AG09309 (cell line): ENCODE measurements at regions not wholly inside any gene's neighbourhood (a gene's known extent, or its start where the extent isn't known, plus 50 kb on each side); places are given as distances from the start of the nearest gene placed in this dataset.

Experiments used
- DNase-seq: peaks from one replicate; pipeline ENCODE4 v3.0.0-alpha.2; 2010; ENCODE audit warnings: low read depth
- H3K4me3 ChIP-seq: 2 replicates; pipeline ENCODE4 v1.5.1; 2011; ENCODE audit warnings: mild to moderate bottlenecking, low read depth, low read length, moderate library complexity; ENCODE audit not compliant: control insufficient read depth
- CTCF ChIP-seq: IDR thresholded peaks from 2 replicates; pipeline ENCODE4 v1.5.1; 2011; ENCODE audit warnings: mild to moderate bottlenecking, low read depth, low read length, inconsistent platforms; ENCODE audit not compliant: insufficient read depth, control insufficient read depth; ENCODE audit errors: missing control alignments

DNA sequence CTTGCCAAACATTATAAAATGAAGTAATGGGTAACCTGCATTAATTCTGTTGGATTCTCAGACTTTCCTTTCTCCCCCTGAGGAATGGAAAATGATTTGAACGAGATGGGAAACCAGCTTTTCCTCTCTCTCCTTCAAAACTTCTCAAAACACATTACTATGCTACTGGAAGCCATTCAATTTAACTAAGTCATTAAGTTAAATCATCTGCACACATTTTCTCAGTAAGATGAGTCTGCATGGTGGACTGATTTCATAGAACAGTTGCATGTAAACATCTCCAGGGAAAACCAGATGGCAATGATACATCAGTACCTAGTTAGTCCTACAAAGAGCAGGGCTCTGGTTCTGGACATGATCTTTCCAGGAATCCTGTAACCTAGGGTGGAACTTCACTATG, 59.9 kb downstream of the BMP4 start:
- peak; percentile 37 for DNase-seq
- no peak for TF ChIP-seq CTCF
- no peak overlapping the region for H3K4me3 ChIP-seq

DNA sequence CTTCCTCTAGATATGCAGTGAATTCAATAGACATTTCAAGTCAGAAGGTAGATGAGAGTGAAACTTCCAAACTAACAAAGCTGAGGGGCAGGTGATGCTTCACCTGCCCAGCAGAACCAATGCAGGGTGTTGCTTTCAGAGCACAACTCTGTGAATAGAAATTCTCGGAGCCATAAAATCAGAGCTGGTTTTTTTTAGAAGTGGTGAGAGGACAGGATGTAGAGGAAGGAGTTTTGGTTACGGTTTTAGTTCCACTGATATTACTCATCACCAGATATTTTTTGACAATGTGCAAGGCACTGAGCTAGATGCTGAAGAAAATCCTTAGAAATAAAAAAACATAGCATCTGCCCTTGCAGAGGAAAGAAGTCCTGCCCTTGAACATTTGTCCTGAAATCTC, 62.2 kb downstream of the BMP4 start:
- H3K4me3 ChIP-seq = no peak overlapping the region
- TF ChIP-seq CTCF = no peak
- peak; percentile 61 for DNase-seq

DNA sequence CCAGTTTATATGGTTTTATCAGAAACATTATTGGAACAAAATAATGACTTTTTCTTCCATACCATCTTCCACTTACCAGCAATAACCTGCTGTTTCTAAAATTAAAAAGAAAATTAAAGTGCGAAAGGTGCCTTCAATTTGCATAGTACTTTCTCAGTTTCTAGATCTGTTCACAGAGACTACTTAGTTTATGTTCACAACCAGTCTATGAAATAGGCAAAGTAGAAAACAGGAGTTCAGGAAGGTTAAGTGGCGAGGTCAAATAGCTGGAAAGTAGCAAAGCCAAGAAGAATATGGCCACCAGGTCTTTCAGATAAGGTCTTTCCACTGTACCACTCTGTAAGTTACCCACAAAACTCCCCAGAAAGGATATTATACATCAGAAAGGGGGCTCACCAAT, 63.3 kb downstream of the BMP4 start:
- TF ChIP-seq CTCF = no peak
- DNase-seq = no peak
- H3K4me3 ChIP-seq = no peak overlapping the region

DNA sequence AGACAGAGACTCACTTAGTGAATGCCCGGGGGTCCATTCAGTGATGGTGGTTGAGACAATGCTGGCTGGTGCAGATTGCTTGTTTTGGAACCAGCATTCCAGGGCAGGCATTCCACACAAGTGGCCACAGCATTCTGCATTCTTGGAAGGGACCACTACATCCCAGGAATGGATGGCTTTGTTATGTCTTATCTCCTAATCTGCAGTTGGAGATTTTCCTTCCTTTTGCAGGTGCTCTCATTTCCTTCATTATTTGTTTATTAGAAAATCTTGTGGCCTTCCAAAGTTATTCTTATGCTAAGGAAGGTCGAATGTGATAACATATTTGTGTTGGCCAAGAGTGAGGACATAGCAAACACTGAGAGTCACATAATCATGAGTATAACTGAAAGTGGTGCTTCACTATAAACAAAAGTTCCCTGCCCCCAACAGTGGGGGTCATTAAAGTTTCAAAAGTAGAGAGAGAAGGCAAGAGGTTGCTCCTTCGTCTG, 66.0 kb downstream of the BMP4 start:
- DNase-seq = no peak
- no peak for TF ChIP-seq CTCF

DNA sequence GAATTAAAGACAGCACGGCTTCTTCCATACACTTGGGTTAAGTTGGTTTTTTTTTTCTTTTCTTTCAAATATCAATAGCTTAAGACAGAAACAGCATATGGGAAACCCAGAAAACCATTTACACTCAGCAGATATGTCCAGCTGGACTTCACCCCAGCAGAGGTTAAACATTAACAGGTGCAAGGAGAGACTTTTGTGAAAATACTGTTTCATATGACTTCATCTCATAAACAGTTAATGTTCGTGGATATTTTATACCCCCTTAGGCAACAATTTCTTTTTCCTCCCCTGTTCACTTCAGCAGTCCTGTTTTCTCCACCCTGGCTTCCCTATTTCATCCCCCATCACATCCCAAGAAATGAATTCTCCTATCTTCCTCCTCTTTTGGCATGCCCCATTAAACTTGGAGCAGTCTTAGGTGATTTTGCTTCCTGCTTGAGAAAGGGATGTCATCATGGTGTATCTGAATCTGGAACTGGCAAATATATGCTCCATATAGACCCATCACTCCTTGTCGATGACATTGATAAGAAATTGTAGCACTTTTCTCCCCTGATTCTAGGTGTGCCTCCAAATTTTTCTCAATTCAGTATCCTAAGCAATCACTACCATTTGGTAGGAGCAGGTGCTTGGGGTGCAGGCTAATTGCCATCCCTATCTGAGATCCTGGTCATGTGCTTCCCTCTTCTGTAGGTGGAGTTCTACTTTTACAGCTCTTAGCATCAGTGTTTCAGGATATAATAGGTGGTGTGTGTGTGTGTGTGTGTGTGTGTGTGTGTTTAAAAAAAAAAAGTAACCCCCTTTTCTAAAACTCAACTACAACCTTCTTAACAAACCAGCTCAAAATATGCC, 67.9 kb downstream of the BMP4 start:
- H3K4me3 ChIP-seq = no peak overlapping the region
- no peak for DNase-seq
- no peak for TF ChIP-seq CTCF

More for the DNA sequence above, 66.0 kb downstream of the BMP4 start:
- H3K4me3 ChIP-seq = no peak overlapping the region

- no peak for TF ChIP-seq CTCF
- no peak overlapping the region for H3K4me3 ChIP-seq
- DNase-seq = no peak
These were observed 71.4 kb downstream of the BMP4 start for GRCh38 chr14:53885136-53885640.

DNA sequence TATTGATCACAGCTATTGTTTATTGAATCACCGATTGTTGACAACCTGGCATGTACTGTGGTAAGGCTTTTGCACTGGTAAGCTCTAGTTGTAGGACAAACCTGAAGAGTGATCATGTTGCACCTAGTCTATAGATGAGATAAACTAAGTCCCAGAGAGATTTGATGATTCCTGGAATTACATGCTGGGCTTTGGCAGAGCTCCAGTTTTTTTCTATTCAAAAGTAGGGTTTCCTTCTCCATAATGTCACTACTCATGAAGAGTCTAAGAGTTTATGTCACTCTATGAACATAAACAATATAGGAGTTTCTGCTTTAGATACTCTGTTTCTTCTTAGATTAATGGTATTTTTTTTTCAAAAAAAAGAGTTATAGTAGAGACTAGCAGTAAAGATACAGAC, 72.0 kb downstream of the BMP4 start:
- H3K4me3 ChIP-seq = no peak overlapping the region
- DNase-seq = no peak
- TF ChIP-seq CTCF = no peak
